Hindlimb muscle (tissue), 1 donor: ENCODE measurements at regions not wholly inside any gene's neighbourhood (a gene's known extent, or its start where the extent isn't known, plus 50 kb on each side); places are given as distances from the start of the nearest gene placed in this dataset.
"Not testable (repeated sequence)": the region's sequence is repeated elsewhere in the genome, so short reads cannot be mapped to it uniquely, and the experiment has no call there.

Source experiments
- DNase-seq: peaks from one replicate; pipeline ENCODE4 v3.0.0-alpha.2; 2013

DNA sequence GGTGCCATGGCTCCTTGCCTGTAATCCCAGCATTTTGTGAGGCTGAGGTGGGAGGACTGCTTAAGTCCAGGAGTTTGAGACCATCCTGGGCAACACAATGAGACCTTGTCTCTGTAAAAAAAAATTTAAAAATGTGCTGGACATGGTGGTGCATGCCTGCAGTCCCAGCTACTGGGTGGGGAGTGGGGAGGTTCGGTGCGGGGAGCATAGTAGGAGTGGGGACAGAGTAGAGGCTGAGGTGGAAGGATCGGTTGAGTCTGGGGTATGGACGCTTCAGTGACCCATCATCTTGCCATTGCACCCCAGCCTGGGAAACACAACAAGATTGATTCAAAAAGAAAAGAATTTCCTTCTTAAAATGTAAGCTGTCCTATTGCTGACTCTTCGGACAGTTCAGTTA lies 1490.0 kb upstream of the GBE1 start:
- DNase-seq = no peak

DNA sequence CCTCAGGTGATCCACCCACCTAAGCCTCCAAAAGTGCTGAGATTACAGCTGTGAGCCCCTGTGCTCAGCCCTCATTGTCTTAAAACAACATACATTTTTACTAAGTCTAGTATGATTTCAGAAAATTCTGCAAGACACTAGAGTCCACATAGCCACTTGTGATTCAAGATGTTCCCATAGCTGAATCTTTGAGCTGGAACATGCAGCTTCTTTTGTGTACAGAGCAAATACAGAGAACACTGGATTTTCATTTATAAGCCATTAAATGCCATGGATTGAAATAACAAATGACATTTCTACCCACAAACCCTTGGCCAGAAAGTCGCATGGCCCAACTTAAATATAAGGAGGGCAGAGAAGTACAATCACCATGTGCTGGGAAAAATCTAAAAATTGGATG lies 1489.2 kb upstream of the GBE1 start:
- no peak for DNase-seq

DNA sequence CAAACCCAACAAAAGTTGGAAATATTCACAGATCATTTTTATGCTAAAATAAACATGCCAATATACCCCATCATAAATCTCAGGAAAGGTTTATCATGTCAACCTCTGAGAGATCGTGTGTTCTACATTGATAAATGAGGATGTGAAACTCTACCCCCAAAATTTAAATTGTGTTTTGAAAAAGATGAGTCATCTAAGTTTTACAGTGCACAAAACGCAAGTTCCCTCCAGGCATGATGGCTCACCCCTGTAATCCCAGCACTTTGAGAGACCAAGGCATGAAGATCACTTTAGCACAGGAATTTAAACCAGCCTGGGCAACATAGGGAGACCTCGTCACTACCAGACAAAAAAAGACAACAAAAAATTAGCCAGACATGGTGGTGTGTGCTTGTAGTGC lies 1487.0 kb upstream of the GBE1 start:
- no peak for DNase-seq

DNA sequence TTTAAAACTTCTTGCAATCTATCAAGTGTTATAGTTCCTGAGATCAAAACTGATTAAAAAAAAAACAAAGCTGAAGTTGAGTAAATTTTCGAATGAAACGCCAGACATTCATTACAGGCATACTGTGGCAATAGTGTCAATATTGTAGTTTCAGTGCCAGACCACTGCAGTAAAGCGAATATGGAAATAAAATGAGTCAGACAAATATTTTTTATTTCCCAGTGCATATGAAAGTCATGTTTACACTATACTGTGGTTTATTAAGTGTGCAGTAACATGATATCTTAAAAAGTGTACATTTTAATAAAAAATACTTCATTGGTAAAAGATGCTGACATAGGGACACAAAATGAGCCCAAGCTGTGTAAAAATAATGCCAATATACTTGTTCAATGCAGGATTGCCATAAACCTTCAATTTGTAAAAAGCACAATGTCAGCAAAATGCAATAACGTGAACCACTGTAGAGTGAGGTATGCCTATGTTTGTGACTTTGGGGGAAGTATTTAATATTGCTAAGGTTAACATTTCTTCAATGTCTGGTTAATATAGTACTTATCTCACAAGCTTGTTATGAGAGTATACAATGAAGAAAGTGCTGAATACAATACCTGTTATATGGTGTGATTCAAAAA lies 1473.9 kb upstream of the GBE1 start:
- DNase-seq = no peak

DNA sequence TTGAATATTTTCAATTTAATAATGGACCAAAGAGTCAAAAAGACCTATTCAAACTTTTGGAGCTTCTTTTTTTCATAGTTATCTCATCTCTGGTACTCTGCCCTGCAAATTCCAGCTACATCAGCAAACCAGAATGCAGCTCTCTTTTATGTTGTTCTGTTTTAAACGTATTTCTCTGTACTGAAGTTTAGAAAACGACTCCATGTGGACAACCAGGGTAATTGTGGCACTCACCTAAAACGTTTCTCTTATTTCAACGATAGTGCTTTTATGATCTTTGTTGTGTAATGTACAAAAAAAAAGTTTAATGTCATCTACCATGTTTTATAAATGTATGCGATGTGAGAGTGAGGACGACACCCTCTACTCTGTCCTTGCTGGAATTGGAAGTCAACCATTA lies 1472.3 kb upstream of the GBE1 start:
- DNase-seq = no peak

- DNase-seq = no peak
Observed at GRCh38 chr3:83230841-83231240, 1469.4 kb upstream of the GBE1 start.

GRCh38 chr3:83230376-83230775 lies 1468.9 kb upstream of the GBE1 start:
- DNase-seq = no peak

GRCh38 chr3:83226751-83227150 lies 1465.3 kb upstream of the GBE1 start:
- no peak for DNase-seq

DNA sequence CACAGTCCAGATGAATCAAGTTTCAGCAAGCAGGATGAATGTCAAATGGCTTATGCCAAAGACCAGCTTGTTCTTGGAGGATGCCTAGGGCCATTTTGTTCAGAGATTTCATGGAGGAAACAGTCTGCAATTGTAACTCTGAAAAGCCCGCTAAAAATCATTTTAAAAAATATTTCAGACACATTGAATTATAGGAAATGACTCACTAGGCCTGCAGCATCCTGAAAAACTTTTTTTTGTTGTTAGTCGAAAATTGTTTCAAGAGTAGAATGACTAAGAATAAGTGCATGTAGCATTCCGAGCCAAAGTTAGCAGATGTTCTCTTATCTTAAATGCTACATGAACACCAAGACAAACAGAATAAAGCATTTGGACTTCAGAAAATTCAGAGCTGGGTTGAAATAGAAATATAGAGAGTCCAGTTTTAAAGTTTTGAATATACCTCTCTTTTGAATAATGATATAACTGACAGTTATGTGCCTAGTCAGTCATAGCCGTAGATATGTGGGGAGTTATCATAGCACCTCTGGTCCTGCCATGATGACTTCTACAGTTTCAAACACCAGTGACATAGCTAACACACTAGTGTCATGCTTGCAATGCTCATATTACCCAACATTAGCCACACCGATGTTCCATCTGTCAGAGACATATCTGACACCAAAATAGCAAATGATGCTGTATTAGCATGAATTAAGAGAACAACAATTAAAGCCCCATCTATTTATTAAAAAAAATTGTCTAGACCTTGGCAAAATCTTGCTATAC lies 1462.8 kb upstream of the GBE1 start:
- DNase-seq = no peak

- no peak for DNase-seq
Observed at GRCh38 chr3:83218383-83219200, 1457.1 kb upstream of the GBE1 start.

GRCh38 chr3:83217595-83218118 lies 1456.2 kb upstream of the GBE1 start:
- not testable (repeated sequence) for DNase-seq

DNA sequence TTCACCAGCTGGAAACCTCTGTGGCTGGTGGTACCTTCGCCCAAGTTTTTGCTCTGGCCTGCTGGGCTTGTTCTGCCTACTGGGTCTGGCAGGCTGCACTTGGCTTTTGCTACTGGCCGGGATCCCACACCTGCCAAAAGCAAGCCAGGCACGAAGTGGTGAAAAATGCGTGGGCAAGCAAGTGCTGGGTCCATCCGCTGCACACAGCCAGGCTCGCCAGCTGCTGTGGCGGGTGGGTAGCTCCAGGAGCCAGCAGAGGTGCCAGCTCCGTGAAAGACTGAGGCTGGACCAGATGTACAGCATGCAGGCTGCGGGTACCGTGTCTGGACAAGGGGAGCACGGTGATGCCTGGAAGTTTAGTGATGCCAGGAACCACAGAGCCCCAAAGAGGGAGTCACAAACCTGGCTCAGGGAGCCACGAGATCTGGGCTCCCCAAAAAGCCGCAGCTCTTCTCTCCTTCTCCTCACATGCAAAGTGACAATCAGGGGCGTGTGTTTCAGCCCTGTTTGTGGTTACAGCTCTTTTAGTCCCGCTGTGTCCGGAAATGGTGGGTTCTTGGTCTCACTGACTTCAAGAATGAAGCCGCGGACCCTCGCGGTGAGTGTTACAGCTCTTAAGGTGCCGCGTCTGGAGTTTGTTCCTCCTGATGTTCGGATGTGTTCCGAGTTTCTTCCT lies 1455.6 kb upstream of the GBE1 start:
- DNase-seq = no peak

- DNase-seq = no peak
Observed at GRCh38 chr3:83195243-83195642, 1433.8 kb upstream of the GBE1 start.

GRCh38 chr3:83193526-83193925 lies 1432.1 kb upstream of the GBE1 start:
- no peak for DNase-seq

- DNase-seq = no peak
Observed at GRCh38 chr3:83189634-83190033, 1428.2 kb upstream of the GBE1 start.

- DNase-seq = no peak
Observed at GRCh38 chr3:83169473-83169872, 1408.0 kb upstream of the GBE1 start.

- DNase-seq = no peak
Observed at GRCh38 chr3:83150896-83151295, 1389.5 kb upstream of the GBE1 start.

DNA sequence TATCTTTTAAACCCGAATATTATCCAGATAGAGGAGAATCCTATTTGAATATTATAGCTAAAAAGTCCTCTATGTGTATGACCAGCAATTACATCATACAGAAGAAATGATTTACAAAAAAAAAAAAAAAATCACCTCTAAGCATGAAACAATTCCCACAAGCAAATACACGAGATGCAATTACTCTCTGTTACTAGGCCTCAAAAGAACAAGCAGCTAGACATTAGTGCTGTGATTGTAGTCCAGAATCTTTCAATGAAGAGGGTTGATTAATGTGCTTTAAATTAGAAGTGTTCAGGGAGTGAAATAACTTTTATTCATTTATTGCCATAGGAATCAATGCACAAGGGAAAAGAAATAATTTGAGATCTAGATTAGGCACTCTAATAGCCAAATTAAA lies 1379.5 kb upstream of the GBE1 start:
- no peak for DNase-seq

GRCh38 chr3:83131236-83131635 lies 1369.8 kb upstream of the GBE1 start:
- DNase-seq = no peak

DNA sequence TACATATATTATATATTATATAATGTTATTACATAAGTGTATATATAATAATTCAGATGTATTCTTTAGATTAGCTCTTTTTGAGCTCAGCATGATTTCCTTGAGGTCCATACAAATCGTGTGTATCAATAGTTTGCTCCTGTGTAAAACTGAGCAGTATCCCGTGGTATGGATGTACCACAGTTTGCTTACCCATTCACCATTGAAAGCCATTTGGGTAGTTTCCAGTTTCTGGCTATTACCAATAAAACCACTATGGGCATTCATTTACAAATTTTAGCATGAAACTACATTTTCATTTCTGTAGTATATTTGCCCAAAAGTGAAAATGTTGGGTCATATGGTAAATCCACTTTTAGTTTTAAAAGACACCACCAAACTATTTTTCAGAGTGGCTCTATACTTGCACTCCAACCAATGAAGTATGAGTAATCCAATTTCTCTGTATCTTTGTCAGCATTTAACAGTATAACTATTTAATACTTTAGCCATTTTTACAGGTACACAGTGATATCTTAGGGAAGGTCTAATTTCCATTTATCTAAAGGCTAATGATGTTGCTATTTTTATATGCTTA lies 1361.4 kb upstream of the GBE1 start:
- DNase-seq = no peak

DNA sequence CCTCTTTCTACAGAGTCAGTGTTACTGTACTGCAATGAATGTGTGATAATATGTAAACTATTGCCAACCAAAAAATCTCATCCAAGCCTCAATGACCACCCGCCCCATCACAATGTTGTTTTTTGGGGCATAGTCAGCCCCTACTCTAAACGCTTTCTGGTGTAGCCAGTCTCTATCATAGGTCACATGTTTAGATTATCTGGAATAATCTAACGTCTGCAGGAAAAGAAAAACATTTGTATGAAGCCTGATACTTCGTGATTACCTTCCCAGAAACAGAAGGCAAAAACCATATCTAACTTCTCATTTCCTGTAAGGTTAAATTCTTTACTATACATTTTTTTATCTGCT lies 1331.8 kb upstream of the GBE1 start:
- DNase-seq = no peak

GRCh38 chr3:83092521-83093221 lies 1331.2 kb upstream of the GBE1 start:
- DNase-seq = no peak
